AG04449 (cell line): ENCODE measurements at regions not wholly inside any gene's neighbourhood (a gene's known extent, or its start where the extent isn't known, plus 50 kb on each side); places are given as distances from the start of the nearest gene placed in this dataset.

ENCODE experiments used
- CTCF ChIA-PET: fragments of 350-600 bp; formaldehyde crosslinking; extraction: SDS; loops from one replicate; lab custom pipeline; 2021; ENCODE audit warnings: antibody characterized with exemption; lab: Yijun Ruan, JAX
- POLR2A ChIA-PET: fragments of 400-600, 350-600 bp; formaldehyde crosslinking; extraction: SDS; loops from one replicate; lab custom pipeline; 2020; ENCODE audit warnings: antibody characterized with exemption, inconsistent platforms; lab: Yijun Ruan, JAX
- DNase-seq: peaks from one replicate; pipeline ENCODE4 v3.0.0-alpha.2; 2010; ENCODE audit warnings: low read depth, low spot score
- H3K4me3 ChIP-seq: 2 replicates; pipeline ENCODE4 v1.5.1; 2011; ENCODE audit warnings: low read depth, mild to moderate bottlenecking, control low read depth, low read length
- CTCF ChIP-seq: IDR thresholded peaks from one replicate; pipeline ENCODE4 v1.5.1; 2011; ENCODE audit warnings: mild to moderate bottlenecking, moderate library complexity, low read length, control low read depth, inconsistent platforms; ENCODE audit not compliant: insufficient read depth; ENCODE audit errors: missing control alignments

DNA sequence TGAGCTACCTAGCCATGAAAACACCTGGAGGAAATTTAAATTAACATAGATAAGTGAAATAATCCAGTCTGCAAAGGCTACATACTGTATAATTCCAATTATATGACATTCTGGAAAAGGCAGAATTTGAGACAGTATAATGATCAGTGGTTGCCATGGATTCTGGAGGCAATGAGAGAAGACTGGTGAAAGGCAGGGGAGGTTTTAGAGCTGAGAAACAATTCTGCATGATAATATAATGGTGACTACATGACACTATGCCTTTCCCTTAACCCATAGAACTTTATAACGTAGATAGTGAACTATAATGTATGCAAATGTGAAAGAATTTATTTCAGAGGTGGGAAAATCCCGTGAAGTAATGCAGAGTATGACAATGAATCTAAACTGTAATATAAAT, 749.3 kb downstream of the TRIB2 start:
- CTCF ChIA-PET, result no interaction called here
- DNase-seq, result no peak

GRCh38 chr2:13474538-13474937, 757.8 kb downstream of the TRIB2 start:
- TF ChIP-seq CTCF, result no peak
- CTCF ChIA-PET, result no interaction called here
- POLR2A ChIA-PET, result no interaction called here
- H3K4me3 ChIP-seq, result no peak overlapping the region
- no peak for DNase-seq

More for the DNA sequence above, 749.3 kb downstream of the TRIB2 start:
- H3K4me3 ChIP-seq, result no peak overlapping the region
- POLR2A ChIA-PET, result no interaction called here
- no peak for TF ChIP-seq CTCF

GRCh38 chr2:13480057-13480456, 763.3 kb downstream of the TRIB2 start:
- TF ChIP-seq CTCF, result no peak
- no peak overlapping the region for H3K4me3 ChIP-seq
- CTCF ChIA-PET, result no interaction called here
- DNase-seq, result no peak
- POLR2A ChIA-PET, result no interaction called here

DNA sequence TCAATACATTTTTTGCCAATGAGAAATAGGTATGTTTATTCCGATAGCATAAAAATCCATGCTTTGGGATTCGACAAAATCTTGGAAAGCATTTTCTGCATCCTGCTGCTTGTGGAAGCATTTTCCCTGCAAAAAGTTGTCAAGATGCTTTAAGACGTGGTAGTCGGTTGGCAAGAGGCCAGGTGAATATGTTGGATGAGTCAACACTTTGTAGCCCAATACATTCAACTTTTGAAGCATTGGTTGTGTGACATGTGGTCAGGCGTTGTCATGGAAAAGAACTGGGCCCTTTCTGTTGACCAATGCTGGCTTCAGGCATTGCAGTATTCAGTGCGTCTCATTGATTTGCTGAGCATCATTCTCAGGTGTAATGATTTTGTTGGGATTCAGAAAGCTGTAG, 764.5 kb downstream of the TRIB2 start:
- no peak for DNase-seq
- no peak for TF ChIP-seq CTCF
- CTCF ChIA-PET, result no interaction called here
- POLR2A ChIA-PET, result no interaction called here
- no peak overlapping the region for H3K4me3 ChIP-seq

DNA sequence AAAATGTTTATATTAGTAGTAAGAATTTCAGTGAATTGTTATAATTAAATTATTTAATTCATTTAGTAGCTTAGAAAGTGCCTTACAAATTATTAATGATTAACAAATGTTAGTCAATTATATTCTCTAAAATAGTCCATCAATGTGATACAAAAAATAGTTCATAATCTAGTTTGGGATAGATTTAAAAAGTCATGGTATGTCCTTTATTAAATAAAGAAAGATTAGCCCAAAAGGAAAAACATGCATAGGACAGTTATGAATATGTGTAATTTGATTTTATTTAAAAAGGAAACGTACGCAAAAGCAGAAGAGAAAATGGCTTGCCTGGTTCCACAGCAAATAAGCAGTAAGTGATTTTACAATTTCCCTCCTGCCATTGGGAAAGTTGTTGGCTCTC, 768.5 kb downstream of the TRIB2 start:
- CTCF ChIA-PET, result no interaction called here
- no peak for DNase-seq
- no peak overlapping the region for H3K4me3 ChIP-seq
- TF ChIP-seq CTCF, result no peak
- POLR2A ChIA-PET, result no interaction called here

GRCh38 chr2:13488965-13489364, 772.2 kb downstream of the TRIB2 start:
- ChIA-PET CTCF (no interaction called here), POLR2A (no interaction called here)
- no peak overlapping the region for H3K4me3 ChIP-seq
- DNase-seq, result no peak
- no peak for TF ChIP-seq CTCF
